ENCODE measurements at regions not wholly inside any gene's neighbourhood (a gene's known extent, or its start where the extent isn't known, plus 50 kb on each side); places are given as distances from the start of the nearest gene placed in this dataset.
A peak's percentile ranks its signal among the peaks of the same experiment; 100 is the strongest.

- DNase-seq, result no peak
- 81 to 84% methylated on average over 14 of the region's 14 CpGs for WGBS, 2 donors
Measured at GRCh38 chr13:30107521-30108136, 199.7 kb downstream of the KATNAL1 start.

GRCh38 chr13:30107121-30107520, 200.2 kb downstream of the KATNAL1 start:
- H3K27ac ChIP-seq, result no peak overlapping the region
- WGBS, 2 donors, result 85 to 90% methylated on average over 6 of the region's 6 CpGs
- H3K4me1 ChIP-seq, result peaks cover 0 to 28% (median 0%) of the 10 kb centered on the region in 9 donors
- ATAC-seq (peak in 2 of 8 donors; percentile 26 to 29), DNase-seq (no peak)
- TF ChIP-seq CTCF (IDR thresholded peaks at IDR 0.05), result no peak
- no peak overlapping the region for H3K4me3 ChIP-seq
- H3K27me3 ChIP-seq, result no peaks in the 10 kb centered on the region
- H3K36me3 ChIP-seq, result no peaks in the 10 kb centered on the region
- H3K9me3 ChIP-seq, result no peaks in the 10 kb centered on the region
- intact Hi-C loops (cut with DNase I), result loop anchor here in 1 of 10 donors (10.0 kb wide), 1 partner anchor 172 kb away; no protein-coding TSS in a partner anchor

More at GRCh38 chr13:30107521-30108136, 199.7 kb downstream of the KATNAL1 start:
- peaks cover 0 to 27% (median 3%) of the 10 kb centered on the region in 9 donors for H3K4me1 ChIP-seq
- no peak overlapping the region for H3K27ac ChIP-seq
- no peaks in the 10 kb centered on the region for H3K27me3 ChIP-seq
- TF ChIP-seq CTCF (IDR thresholded peaks at IDR 0.05), result no peak
- H3K36me3 ChIP-seq, result no peaks in the 10 kb centered on the region
- peak in 1 of 8 donors; percentile 19 for ATAC-seq
- H3K4me3 ChIP-seq, result no peak overlapping the region
- intact Hi-C loops (cut with DNase I), result loop anchor here in 1 of 10 donors (10.0 kb wide), 1 partner anchor 173 kb away; no protein-coding TSS in a partner anchor
- H3K9me3 ChIP-seq, result no peaks in the 10 kb centered on the region

- Histone ChIP-seq H3K4me1 (peaks cover 0 to 28% (median 0%) of the 10 kb centered on the region in 9 donors), H3K27me3 (no peaks in the 10 kb centered on the region), H3K36me3 (no peaks in the 10 kb centered on the region), H3K4me3 (no peak overlapping the region), H3K27ac (no peak overlapping the region), H3K9me3 (no peaks in the 10 kb centered on the region)
- intact Hi-C loops (cut with DNase I), result loop anchor here in 2 of 10 donors (2.0 to 10.0 kb wide), 2 partner anchors 171 to 335 kb away; no protein-coding TSS in a partner anchor
- WGBS, 2 donors, result 44 to 64% methylated on average over 8 of the region's 8 CpGs
- peak in 7 of 8 donors; percentile 64 to 83 (median 73) for ATAC-seq
- peak in 4 of 9 donors; percentile 15 to 50 (median 22) for TF ChIP-seq CTCF (IDR thresholded peaks at IDR 0.05)
- no peak for DNase-seq
Measured at GRCh38 chr13:30105381-30105780, 202.0 kb downstream of the KATNAL1 start.

GRCh38 chr13:30103161-30103840, 204.1 kb downstream of the KATNAL1 start:
- ATAC-seq, result no peak
- WGBS, 2 donors, result 84 to 89% methylated on average over 5 of the region's 5 CpGs
- no peak for DNase-seq
- Histone ChIP-seq H3K4me1 (peaks cover 0 to 28% (median 0%) of the 10 kb centered on the region in 9 donors), H3K4me3 (no peak overlapping the region), H3K27ac (no peak overlapping the region), H3K36me3 (no peaks in the 10 kb centered on the region), H3K27me3 (peaks cover 0 to 7% (median 0%) of the 10 kb centered on the region in 7 donors), H3K9me3 (no peaks in the 10 kb centered on the region)
- no peak for TF ChIP-seq CTCF (IDR thresholded peaks at IDR 0.05)
- intact Hi-C loops (cut with DNase I), result loop anchor here in 1 of 10 donors (10.0 kb wide), 1 partner anchor 168 kb away; no protein-coding TSS in a partner anchor
